CD4-positive, alpha-beta T cell treated with Interleukin-1 beta for 1 hour (primary cell): ENCODE measurements at regions not wholly inside any gene's neighbourhood (a gene's known extent, or its start where the extent isn't known, plus 50 kb on each side); places are given as distances from the start of the nearest gene placed in this dataset.
"Not testable (repeated sequence)": the region's sequence is repeated elsewhere in the genome, so short reads cannot be mapped to it uniquely, and the experiment has no call there.

Experiments used
- DNase-seq, 2 donors: peaks; one replicate each; pipeline ENCODE4 v3.0.0-alpha.2; 2020 to 2022

DNA sequence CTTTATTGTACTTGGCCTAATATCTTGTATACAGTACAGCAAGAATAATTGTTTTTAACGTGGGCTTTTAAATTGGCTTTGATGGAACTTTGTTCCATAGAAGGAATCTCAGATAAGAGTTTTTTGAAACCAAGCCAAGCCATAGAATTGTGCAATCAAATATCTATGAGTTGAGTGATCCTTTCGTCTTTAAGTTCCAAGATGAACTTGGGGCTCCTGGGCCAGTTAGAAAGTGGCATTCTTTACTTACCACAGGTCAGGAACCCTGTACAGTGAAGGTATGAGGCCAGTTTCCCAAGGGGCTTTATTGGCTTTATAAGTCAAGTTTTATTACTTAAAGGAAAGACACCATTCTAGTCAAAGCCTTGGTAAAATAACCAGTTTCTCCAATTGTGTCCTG, 2104.2 kb downstream of the PCDH7 start:
- DNase-seq: no peak

DNA sequence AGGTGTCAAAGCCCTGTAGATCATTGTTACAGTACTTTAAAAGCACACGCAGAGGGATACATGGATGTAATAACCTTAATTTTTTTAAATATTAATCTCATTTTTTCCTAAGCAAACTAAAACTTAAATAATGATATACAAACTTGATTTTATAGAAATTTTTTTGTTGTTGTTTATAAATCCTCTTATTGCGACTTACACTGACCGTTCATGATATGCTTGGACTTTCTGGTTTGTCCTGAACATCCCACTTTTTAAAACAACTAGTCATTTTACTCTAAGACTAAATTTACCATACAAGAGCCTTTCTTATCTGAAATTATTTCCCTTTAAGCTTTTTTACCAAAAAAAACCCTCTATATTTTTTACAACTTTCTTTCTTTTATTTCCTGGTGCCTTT, 2106.0 kb downstream of the PCDH7 start:
- no peak for DNase-seq

DNA sequence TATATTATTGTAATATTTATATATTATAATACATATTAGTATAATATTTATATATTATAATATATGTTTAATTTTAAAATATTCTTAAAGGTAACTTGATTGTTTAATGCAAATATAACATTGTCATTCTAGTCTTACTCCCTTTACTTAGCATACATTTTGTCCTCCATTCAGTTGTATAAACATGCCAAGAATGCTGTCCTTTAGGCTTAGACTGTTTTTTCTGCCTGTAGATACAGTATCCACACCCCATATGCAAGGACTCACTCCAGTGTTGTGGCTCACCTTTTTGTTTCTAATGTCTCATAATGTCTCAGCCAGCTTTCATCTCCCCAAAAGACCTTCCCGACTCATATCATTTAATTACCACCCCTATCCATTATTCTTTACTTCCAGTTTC, 2110.0 kb downstream of the PCDH7 start:
- no peak for DNase-seq

DNA sequence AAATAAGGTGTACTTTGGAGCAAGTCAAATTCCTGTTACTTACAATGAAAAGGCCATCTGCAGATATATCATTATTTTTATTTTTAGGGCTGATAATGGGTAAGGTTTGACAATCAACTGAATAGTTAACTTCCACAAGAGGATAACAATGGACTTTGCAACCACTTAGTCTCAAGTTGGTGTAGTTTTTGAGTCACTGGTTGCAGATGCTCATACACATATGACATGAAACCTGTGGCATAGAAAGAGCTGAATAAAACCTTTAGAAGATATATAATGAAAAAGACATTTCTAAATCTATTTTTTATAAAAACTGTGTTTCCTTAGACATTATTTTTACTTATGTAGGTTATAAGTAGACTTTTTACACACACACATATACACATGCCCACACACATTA, 2110.9 kb downstream of the PCDH7 start:
- no peak for DNase-seq

DNA sequence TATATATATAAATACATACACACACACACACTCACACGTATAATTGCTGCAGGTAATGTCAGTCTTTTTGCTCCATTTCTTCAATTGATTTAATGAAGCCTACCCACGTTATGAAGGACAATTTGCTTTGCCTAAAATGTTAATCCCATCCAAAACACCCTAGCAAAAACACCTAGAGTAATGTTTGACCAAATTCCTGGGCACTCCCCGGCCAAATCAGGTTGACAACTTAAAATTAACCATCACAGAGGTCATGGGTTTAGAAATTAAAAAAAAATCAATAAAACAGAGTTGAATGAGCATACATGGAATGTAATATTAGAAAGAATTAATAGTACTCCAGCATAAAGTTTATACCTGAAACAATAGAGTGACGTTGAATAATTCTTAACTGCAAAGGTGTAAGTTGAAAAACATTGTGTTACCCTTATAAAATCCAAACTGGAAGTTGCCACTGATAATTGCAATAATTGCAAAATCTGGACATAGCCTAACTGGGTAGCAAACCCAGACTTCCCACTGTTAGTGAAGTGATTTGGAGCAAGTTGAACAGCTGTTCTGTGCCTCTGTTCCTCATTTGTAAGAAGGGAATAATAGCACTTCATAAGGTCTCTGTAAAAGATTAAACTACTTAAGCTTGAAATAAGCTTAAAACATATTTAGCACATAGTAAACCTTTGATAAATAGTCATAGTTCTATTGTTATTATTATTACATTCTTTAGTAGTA, 2120.5 kb downstream of the PCDH7 start:
- DNase-seq: no peak

DNA sequence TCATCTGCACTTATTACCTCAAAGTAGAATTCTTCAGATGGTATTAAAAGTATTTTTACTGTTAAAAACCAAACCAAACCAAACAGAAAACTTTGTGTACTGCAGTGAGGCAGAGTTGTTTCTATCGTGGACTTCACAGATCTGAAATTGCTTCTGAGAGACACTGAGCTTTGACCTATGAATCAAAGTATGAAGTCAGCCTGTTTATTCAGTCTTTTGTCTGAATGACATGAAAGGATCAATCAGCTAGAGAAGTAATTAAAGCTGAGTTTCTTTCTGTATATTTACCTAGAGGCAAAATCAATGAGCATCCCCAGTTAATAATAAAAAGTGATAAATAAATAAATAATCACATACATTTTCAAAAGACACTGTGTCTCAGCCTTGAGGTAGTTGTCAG, 2121.0 kb downstream of the PCDH7 start:
- no peak for DNase-seq

DNA sequence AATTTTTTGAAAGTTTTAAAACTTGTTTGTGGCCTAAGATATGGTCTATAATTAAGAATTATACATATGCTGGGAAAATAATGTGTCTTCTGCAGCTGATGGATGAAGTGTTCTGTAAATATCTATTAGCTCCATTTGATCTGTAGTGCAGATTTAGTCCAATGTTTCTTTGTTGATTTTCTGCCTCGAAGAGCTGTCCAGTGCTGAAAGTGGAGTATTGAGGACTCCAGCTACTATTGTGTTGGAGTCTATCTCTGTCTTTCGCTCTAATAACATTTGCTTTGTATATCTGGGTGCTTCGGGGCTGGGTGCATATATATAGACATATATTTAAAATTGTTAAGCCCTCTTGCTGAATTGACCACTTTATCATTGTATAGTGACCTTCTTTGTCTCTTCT, 2127.3 kb downstream of the PCDH7 start:
- DNase-seq: no peak

DNA sequence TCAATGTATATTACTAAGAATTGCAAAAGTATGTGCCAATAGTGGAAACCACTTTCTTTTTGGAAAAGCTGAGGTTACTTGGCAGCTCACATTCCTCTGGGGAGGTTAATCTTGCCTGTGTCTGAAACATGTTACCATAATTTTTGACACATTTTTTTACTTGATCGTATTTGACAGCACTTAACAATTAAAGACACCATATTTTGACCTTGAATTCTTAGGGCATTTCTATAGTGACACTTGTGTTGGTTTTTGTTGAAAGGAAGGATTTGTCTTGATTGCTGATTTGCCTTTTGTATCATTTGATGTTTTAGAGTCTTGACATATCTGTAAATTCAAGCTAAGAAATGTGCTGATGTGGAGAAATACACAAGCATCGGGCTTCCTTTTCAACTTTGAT, 2135.5 kb downstream of the PCDH7 start:
- DNase-seq: no peak

DNA sequence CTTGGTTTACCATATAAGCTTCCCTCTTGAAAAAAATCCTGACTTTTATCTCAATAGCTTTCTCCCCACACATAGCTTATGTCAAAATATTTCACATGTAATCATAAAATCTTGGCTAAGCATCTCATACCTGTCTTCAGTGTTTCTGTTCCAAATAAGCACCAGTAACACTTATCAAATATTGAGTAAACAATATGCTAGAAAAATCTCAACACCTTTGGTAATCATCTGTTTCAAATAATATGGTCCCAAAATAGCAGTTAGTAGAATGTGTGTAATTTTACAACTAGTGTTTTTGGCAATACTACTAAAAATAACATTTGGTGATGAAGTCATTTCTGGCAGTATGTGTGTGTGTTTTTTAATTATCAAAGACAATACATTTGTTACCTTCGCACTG, 2138.2 kb downstream of the PCDH7 start:
- DNase-seq: no peak

DNA sequence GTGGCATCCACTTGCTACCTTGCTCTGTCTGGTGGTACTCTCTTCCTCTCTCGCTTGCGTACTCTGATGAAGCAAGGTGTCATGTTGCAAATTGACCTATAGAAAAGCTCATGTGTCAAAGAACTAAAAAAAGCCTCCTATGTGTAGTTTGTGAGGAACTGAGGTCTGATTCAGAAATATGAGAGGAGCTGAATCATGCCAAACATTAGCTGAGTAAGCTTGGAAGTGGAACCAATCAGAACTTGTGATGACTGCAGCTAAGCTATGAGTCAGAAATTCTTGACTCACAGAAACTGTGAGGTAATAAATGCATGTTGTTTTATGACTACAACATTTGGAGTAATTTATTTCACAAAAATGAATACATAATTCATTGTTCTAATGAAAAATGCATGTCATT, 2138.8 kb downstream of the PCDH7 start:
- no peak for DNase-seq

DNA sequence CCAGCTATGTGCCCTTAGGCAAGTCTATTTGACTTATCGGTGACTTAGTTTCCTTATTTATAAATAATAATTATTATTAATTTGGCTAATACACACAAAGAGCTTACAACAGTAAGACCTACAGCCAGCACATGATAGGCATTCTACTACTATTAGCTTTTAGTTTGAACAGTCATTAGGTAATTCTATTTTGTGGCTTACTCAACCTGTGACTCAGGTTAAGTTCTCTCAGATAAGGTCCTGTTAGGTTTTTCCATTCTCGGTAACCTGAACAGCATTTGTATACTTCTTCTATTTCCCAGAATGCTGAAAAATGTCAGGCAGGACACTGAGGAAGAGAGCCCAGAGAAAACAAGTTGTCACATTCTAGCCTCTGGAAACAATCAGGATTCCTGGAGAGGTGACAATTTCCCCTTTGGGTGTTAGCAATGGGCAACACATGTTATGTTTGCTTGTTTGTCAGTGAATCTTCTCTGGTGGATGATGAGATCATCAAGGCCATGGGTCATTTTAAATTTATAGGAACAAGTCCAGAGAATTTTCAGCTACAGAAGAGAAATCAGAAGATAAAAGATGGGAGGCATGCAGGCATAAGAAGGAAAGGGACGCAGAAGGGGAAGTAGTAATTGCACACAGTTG, 2144.7 kb downstream of the PCDH7 start:
- DNase-seq: no peak

DNA sequence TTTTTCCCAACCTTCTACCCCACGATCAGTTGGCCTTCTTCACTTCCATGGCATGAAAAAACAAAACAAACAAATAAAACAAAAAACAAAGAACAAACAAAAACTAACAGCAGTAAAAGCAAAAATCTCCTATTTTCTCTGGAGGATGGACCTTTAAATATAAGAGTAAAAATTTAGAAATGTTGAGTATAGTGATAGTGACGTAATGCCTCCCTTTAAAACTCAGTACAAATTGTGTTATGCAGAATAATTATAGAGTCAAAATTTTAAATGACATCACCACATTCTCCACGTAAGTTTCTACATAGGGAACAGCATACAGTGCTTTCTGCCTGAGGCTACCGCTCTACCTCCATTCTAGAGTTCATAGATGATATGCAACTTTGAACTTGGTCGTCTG, 2156.4 kb downstream of the PCDH7 start:
- no peak for DNase-seq

DNA sequence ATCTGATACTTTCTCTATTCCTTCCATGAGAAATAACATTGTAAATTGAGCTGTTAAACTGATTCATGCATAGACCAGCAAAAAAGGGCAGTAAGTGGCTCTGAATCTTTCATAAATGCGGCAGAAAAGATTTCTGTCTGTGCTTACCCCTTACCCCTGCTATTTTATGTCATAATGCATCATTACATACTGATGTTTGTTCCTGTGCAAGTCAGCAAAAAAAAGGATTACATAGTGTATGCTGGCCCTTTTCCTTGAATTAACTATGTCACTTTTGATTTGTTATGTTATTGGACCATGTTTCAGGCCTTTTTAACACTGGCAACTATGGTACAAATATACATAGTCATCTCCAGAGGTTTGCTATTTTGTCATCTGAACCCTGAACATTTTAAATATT, 2159.7 kb downstream of the PCDH7 start:
- DNase-seq: no peak

DNA sequence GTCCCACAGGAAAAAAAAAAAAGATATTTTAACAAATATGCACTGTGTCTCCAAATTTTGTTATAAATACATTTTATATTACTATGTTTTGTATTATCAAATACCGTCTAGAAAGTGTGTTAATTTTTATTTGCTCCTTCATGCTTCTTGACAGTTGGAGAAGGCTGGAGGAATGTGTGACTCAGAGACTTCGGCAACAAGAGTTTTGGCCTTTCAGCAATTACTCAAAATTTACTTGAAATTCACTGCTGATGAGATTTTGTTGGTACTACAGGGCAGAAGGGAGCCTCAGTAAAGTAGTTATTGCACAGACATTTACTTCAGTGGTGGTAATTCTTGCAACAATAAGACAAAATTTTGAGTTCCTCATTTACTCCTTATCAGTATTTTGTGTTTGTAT, 2164.0 kb downstream of the PCDH7 start:
- no peak for DNase-seq

DNA sequence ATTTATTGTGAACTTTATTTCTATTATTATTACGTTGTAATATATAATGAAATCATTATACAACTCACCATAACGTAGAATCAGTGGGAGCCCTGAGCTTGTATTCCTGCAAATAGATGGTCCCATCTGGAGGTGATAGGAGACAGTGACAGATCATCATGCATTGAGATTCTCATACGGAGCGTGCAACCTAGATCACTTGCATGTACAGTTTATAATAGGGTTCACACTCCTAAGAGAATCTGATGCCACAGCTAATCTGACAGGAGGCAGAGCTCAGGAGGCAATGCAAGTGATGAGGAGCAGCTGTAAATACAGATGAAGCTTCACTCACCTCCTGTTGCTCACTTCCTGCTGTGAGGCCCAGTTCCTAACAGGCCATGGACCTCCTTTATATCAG, 2170.2 kb downstream of the PCDH7 start:
- DNase-seq: no peak

DNA sequence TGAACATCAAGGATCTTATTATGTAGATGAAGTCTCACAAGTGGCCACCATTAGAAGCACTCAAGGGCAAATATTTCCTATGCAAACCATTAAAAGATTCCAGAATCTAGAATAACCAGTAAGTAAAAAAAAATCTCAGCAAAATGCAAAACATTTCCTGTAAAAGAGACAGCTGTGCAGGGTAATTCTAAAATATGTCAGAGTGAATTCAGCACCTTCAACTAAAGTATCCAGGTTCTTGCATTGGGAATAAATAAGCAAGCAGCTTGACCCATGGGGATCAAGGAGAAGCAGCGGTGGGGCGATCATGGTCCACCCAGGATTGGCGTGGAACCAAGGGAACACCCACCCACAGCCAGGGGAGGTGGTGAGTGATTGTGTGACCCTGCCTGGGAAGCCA, 2188.9 kb downstream of the PCDH7 start:
- no peak for DNase-seq

DNA sequence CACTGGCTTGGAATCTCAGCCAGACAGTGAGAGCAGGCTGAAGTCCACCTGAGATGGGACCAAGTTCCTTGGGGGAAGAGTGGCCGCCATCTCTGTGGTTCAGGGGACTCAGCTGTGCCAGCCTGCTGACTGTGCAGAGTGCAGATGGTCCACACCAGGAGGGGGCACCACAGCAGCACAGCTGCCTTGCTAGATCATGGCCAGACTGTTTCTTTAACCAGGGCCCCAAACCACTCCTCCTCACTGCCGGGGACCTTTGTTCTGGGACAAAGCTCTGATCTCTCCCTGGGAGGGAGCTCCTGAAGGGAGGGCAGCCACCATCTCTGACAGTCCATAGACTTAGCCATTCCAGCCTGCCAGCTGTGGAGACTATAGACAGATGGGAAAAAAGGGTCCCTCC, 2189.6 kb downstream of the PCDH7 start:
- no peak for DNase-seq

DNA sequence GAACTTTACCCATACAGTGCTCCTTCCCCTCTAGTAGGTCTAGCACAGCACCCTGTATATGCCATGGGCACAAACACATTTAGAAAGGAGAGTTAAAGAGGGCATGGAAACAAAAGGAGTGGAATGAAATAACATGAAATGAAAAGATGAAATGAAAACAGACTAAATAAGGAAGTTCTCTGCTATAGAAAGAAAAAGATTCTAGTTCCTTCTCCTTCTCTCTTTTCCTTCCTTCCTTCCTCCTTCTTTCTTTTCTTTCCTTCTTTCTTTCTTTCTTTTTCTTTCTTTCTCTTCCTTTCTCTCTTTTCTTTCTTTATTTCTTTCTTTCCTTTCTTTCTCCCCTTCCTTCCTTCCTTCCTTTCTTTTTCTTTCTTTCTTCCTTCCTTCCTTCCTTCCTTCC, 2197.4 kb downstream of the PCDH7 start:
- DNase-seq: no peak

DNA sequence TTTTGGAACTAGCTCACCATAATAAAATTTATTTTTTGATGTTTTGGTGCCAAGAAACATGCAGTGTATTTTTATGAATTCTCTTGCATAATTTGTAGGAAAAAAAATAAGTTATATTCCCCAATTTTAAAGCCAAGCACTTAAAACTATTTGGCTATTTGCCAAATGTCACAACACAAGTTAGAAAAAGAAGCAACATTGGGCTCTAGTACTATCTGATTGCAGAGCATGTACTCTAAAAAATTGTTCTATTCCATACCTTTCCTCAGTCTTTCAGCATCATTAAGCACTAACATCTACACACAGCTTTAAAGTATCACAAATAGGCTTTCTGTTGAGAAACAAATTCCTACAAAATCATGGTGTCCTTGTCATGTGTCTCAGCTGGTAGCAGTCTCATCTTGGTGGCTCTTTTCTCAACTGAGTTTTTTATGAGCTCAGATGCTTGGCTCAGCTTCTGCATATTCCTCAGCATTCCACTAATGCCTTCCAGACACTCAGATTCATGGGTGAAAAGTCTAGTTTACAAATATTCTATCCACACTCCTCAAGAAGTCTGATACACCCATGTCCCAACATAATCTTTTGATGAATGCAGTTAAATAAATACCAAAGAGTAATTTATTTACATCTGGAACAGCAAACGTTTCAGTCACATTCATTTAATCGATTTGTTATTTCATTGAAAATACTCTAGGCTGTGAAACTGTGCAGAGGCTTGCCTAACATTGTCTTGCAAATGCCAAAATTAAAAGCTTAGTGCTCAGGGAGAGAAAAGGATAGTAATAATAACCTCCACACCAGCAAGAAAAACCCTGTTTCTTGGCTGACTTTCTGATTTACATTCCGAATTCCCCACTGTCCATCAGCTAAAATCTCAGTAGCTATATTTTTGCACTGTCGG, 2209.9 kb downstream of the PCDH7 start:
- DNase-seq: no peak

DNA sequence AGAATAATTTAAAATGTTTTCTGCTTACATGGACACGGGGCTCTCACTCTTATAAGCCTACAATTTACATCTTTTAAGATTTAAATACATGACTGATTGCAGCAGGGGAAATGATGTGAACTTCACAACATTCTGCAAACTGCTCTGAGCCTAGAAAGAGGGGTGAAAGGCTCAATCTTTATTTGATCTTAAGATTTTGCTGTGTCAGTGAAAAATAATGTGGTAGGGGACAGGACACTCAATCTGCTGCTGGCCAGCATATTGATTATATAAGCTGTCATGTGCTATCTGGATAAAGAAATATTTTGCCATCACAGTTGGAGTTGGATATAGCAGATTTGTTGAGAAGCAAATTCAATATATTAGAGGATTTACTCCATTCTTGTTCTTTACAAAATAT, 2210.5 kb downstream of the PCDH7 start:
- DNase-seq: no peak

DNA sequence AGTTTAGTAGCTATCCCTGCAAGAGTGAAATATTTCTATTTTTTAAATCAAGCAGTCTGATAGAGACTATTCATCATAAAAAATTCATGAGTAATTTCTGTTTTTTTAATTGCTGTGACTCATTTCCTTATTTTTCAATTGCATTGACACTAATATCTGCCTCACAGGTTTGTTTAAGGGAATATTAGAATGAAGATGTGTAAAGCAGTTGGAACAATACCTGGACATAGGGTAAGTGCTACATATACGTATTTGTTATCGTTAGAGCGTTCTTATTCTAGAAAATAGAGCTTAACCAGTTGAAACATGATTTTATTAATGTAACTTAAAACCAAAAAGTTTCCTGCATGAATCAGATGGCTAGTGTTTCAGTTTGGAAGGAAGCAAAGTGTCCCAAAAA, 2211.3 kb downstream of the PCDH7 start:
- no peak for DNase-seq

DNA sequence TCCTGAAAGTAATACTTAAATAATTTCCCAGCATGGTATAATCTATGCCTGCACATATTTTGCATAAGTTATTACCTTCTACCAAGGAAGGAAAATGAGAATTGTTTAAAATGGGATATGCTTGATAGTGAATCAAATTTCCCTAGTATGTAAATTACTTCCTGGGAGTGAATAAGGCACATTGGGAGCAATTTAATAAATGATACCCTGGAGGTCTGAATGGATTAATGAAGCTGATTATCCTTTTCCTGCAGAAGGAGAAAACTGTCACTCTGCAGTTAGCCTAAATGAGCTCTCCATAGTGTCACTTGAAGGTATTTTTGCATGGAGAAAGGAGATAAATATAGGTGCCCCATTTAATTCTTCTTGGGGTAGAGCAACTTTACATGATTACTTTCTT, 2212.0 kb downstream of the PCDH7 start:
- DNase-seq: no peak

DNA sequence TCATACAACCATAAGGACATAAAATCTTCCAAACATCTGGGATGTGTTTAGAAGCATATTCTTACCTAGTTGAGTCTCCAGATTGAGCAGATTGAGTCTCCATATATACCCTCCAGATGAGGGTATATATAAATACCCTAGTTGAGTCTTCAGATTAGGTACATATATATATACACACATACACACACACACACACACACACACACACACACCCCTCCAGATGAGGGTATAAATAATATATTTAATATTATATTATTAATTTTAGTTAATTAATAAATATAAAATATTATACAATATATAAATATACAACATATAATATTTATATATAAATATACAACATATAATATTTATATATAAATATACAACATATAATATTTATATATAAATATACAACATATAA, 2219.1 kb downstream of the PCDH7 start:
- not testable (repeated sequence) for DNase-seq

DNA sequence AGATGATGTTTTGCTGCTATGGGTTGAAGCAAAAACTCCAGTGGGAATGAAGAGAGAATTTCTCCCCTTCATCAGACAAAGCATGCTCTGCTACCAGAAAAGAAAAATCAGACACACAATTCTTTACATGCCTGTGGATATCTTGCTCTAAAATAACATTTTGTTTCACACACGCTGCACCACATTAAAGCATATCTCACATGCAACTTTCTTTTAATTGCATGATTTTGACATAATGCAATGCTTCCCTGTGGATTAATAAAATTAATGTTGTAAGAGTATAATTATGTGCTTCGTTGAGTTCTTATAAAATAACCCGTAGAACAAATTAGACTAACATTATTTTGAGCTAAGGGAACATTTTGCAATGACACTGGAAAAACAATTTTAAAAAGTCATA, 2230.7 kb downstream of the PCDH7 start:
- no peak for DNase-seq
